Thoracic aorta (tissue), 2 donors: ENCODE measurements at regions not wholly inside any gene's neighbourhood (a gene's known extent, or its start where the extent isn't known, plus 50 kb on each side); places are given as distances from the start of the nearest gene placed in this dataset.
"Not testable (repeated sequence)": the region's sequence is repeated elsewhere in the genome, so short reads cannot be mapped to it uniquely, and the experiment has no call there.

Experiments
- ATAC-seq: fragments of 150-250 bp; one replicate; pipeline ENCODE4 v1.8.0; 2017; ENCODE audit warnings: low read depth; ENCODE audit not compliant: insufficient number of reproducible peaks, low FRiP score
- DNase-seq: peaks from one replicate; pipeline ENCODE4 v3.0.0-alpha.2; 2020; ENCODE audit warnings: low spot score
- H3K27ac ChIP-seq, 2 donors: fragments of 200-600 bp; sonication (generic); 1 replicate in 1 of 2; 2 replicates in 1 of 2; pipeline ENCODE4 v1.5.1; 2016; ENCODE audit warnings: mild to moderate bottlenecking in 2 of 2, moderate library complexity in 2 of 2
- H3K27me3 ChIP-seq: fragments of 200-600 bp; sonication (generic); replicated peaks from 2 replicates; pipeline ENCODE4 v1.6.0; 2016; ENCODE audit warnings: mild to moderate bottlenecking; ENCODE audit not compliant: insufficient read depth
- H3K36me3 ChIP-seq: fragments of 200-600 bp; sonication (generic); one replicate; pipeline ENCODE4 v1.5.1; 2016
- H3K4me1 ChIP-seq, 2 donors: fragments of 200-600 bp; sonication (generic); 1 replicate in 1 of 2; 2 replicates in 1 of 2; pipeline versions ENCODE4 v1.5.1 to v1.6.0; 2016; ENCODE audit warnings: low read depth in 2 of 2, mild to moderate bottlenecking in 1 of 2; ENCODE audit not compliant: control insufficient read depth in 1 of 2
- H3K4me3 ChIP-seq: fragments of 200-600 bp; sonication (generic); 2 replicates; pipeline ENCODE4 v1.5.1; 2016; ENCODE audit warnings: mild to moderate bottlenecking
- H3K9me3 ChIP-seq: fragments of 200-600 bp; sonication (generic); 2 replicates; pipeline ENCODE4 v1.5.1; 2016
- TF ChIP-seq, protein P1 (sequence below): fragments of 200-600 bp; sonication (generic); IDR thresholded peaks from one replicate; pipeline ENCODE4 v1.5.1; 2019; ENCODE audit warnings: antibody characterized with exemption

DNA sequence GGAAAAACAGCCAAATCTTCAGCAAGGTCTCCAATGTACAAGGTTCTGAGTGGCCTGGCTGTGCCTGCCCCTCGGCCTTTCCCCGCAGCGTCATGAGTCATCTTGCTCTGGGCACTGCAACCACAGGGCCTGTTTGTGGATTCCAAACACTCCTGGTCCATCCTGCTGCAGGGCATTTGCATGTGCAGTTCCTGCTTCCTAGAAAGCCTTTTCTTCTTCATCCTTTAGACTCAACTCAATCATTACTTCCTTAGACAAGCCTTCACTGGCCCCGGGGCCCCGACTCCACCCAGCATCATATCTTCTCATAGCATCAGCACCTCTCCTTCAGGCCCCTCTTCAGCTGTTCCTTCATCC is 101.8 kb upstream of the EGLN3 start:
- TF ChIP-seq, protein P1, sequence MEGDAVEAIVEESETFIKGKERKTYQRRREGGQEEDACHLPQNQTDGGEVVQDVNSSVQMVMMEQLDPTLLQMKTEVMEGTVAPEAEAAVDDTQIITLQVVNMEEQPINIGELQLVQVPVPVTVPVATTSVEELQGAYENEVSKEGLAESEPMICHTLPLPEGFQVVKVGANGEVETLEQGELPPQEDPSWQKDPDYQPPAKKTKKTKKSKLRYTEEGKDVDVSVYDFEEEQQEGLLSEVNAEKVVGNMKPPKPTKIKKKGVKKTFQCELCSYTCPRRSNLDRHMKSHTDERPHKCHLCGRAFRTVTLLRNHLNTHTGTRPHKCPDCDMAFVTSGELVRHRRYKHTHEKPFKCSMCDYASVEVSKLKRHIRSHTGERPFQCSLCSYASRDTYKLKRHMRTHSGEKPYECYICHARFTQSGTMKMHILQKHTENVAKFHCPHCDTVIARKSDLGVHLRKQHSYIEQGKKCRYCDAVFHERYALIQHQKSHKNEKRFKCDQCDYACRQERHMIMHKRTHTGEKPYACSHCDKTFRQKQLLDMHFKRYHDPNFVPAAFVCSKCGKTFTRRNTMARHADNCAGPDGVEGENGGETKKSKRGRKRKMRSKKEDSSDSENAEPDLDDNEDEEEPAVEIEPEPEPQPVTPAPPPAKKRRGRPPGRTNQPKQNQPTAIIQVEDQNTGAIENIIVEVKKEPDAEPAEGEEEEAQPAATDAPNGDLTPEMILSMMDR, result no peak
- H3K9me3 ChIP-seq, result no peaks in the 10 kb centered on the region
- H3K27ac ChIP-seq, result peak overlapping the region in 1 of 2 donors; percentile 17
- H3K4me1 ChIP-seq, result peaks cover 3 to 16% of the 10 kb centered on the region in 2 donors
- H3K4me3 ChIP-seq, result no peak overlapping the region
- H3K36me3 ChIP-seq, result no peaks in the 10 kb centered on the region
- no peaks in the 10 kb centered on the region for H3K27me3 ChIP-seq
- no peak for DNase-seq
- no peak for ATAC-seq

DNA sequence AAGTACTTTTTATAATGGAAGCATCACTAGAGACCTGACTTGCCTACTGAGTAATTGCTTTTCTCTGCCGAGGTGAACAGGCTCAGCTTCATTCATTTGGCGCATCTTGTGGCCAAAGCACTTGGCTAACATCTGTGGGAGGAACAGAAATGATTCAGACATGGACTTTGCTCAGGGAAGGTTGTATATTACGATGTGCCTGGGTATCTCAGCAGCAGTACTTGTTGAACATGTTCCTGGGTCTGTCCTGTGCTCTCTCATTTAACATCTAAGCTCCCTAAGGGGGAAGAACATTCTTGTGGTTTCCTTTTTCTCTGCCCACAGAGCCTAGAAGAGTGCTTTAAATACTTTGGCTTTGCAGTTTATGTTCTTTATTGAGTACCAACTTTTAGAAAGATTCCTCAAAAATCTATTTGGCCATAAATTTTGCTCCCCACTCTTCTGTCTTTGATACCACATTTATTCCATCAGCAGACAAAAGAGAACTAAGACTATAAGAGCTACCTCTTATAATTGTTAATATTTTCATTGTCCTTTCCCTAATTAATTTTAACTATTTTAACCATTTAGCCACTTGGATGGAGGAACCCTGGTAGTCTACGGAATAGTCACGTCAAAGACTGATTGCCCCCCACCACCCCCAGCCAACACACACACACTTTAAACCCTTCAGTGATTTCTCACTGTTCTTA is 101.2 kb upstream of the EGLN3 start:
- no peak overlapping the region for H3K4me3 ChIP-seq
- no peak for DNase-seq
- TF ChIP-seq, protein P1, result no peak
- H3K9me3 ChIP-seq, result no peaks in the 10 kb centered on the region
- H3K36me3 ChIP-seq, result no peaks in the 10 kb centered on the region
- ATAC-seq, result no peak
- peaks cover 3 to 16% of the 10 kb centered on the region in 2 donors for H3K4me1 ChIP-seq
- H3K27me3 ChIP-seq, result no peaks in the 10 kb centered on the region
- H3K27ac ChIP-seq, result peak overlapping the region in 1 of 2 donors; percentile 17

DNA sequence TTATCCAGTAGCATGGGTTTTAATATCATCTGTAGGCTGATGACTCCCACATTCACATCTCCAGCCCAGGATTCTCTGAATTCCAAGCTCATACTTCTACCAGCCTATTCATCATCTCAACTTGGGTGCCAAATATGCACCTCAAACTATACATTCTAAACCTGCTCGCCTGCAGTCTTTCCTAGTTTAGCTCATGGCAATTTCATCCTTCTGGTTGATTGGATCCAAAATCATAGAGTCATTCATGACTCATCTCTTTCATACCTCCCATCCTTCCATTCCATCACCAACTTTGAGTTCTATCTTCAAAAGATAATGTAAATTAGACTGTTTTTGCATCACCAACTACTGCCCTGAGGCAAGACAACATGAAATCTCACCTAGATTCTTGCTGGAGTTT is 99.7 kb upstream of the EGLN3 start:
- no peak for DNase-seq
- no peaks in the 10 kb centered on the region for H3K9me3 ChIP-seq

DNA sequence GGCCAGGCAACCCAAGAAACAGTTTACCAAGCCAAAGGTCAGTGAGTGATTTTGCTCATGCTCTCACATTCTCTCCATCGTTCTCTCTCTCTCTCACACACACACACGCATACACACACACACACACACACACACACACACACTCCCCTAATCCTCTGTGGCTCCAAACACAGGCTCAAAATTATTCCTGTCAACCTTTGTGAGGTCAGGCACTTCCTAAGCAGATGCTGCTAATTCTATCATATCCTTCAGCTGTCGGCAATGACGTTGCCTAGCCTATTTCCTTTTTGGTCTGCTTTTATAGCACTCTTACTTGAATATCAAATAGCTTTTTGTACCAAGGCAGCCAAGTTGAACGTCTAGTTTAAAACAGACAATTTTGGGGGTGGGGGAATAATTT is 98.9 kb upstream of the EGLN3 start:
- Histone ChIP-seq H3K4me1 (peaks cover 3 to 16% of the 10 kb centered on the region in 2 donors), H3K9me3 (no peaks in the 10 kb centered on the region), H3K4me3 (no peak overlapping the region), H3K27ac (no peak overlapping the region), H3K27me3 (no peaks in the 10 kb centered on the region), H3K36me3 (no peaks in the 10 kb centered on the region)
- TF ChIP-seq, protein P1, result no peak
- DNase-seq (no peak), ATAC-seq (no peak)

More for the DNA sequence above, 99.7 kb upstream of the EGLN3 start:
- Histone ChIP-seq H3K27me3 (no peaks in the 10 kb centered on the region), H3K27ac (no peak overlapping the region), H3K4me1 (peaks cover 3 to 16% of the 10 kb centered on the region in 2 donors), H3K36me3 (no peaks in the 10 kb centered on the region), H3K4me3 (no peak overlapping the region)
- ATAC-seq, result no peak
- TF ChIP-seq, protein P1, result no peak

DNA sequence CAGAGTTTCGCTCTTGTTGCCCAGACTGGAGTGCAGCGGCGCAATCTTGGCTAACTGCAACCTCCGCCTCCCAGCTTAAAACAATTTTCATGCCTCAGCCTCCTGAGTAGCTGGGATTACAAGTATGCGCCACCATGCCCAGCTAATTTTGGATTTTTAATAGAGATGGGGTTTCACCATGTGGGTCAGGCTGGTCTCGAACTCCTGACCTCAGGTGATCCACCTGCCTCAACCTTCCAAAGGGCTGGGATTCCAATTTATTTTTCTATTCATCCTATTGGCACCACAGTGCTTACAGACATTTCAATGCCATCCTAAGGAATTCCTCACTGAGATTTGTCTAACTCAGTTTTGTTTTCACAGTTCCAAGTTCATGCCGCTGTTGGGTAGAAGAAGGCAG is 98.3 kb upstream of the EGLN3 start:
- not testable (repeated sequence) for H3K27ac ChIP-seq, H3K27me3 ChIP-seq, H3K9me3 ChIP-seq, DNase-seq, H3K4me3 ChIP-seq, H3K36me3 ChIP-seq, ATAC-seq
- peaks cover 3 to 16% of the 10 kb centered on the region in 2 donors for H3K4me1 ChIP-seq
